Fibroblast of peridontal ligament (primary cell): ENCODE measurements at regions not wholly inside any gene's neighbourhood (a gene's known extent, or its start where the extent isn't known, plus 50 kb on each side); places are given as distances from the start of the nearest gene placed in this dataset.
"Not testable (repeated sequence)": the region's sequence is repeated elsewhere in the genome, so short reads cannot be mapped to it uniquely, and the experiment has no call there.

Experiments
- DNase-seq: peaks from one replicate; pipeline ENCODE4 v3.0.0-alpha.2; 2010; ENCODE audit errors: extremely low read depth

- DNase-seq = peak; percentile 44
Measured at GRCh38 chr11:107276077-107276476, 181.5 kb downstream of the CWF19L2 start.

- DNase-seq = no peak
Measured at GRCh38 chr11:107275632-107276031, 182.0 kb downstream of the CWF19L2 start.

DNA sequence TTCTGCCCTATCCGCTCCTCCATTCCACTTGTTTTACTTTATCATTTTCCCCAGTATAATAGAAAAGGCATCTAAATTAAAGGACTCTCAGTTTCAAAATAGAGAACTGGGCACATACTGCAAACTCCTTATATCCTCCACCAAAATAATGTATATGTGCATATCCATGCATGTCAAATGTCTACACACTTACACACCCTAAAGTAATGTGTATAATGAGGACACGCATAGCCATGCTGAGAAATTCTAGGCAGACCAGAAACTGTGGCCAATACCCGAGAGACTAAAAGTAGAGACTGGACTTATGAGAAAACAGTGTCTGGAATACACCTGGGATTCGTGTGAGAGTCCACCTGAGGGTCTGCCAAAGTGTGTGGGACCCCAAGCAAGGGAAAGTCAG, 183.5 kb downstream of the CWF19L2 start:
- DNase-seq = no peak

GRCh38 chr11:107272561-107272960, 185.1 kb downstream of the CWF19L2 start:
- no peak for DNase-seq

DNA sequence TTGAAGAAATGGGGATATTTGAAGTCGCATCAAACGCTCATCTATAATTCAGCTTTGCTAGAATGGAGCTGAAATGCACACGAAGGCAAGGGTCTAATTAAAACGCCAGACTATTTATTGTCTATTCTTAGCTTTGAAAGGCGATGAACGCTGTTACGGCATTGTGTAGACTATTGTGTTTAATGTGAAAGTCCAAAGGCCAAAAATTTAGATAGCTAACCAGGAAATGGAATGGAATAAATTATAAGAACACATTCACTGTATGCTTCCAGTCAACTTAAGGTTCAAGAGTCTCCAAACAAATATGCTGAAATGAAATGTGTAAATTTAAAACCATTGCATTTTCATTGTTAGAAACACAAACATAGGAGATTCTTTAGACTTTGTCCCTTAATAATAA, 186.2 kb downstream of the CWF19L2 start:
- no peak for DNase-seq

DNA sequence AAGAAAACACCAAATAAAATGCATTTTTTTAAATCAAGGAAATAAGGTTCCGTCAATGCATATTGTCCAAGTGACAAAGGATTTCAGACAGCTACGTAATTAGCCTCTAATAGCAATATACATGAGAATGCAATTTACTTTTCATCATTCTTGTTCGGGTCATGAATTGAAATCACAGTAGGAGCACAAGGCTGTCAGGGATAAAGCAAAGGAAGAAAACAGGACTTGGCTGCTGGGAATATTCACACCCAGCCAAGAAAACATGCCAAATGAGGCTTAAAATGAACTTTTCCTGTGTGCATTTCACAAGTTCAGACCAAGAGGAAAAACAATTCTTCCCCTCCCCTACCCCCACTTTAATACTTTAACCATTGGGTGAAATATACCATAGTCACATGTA, 188.6 kb downstream of the CWF19L2 start:
- no peak for DNase-seq

- no peak for DNase-seq
Measured at GRCh38 chr11:107266455-107266854, 191.2 kb downstream of the CWF19L2 start.

DNA sequence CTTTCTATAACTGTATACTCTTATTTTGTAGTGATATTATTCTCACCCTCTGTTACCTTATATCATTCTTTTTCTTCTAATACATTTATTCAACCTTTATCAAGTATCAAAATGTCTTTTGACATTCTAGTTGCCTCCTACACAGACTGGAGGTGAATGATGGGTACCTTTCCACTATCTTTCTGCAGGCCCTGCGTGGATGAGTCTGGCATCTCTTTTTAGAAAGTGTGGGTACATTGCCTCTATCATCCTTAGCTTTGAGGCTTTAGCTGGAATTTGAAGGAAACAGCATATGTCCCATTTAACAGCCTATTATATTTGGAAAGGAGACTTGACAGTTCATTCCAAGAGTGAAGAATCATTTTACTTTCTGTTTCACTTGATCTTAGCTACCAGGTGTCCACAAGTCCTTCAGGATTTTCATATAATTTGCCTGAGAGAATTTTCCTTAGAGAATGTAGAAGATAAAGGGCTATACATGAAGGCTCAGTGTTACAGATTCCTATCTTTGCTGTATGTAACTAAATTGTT, 192.0 kb downstream of the CWF19L2 start:
- DNase-seq = no peak

DNA sequence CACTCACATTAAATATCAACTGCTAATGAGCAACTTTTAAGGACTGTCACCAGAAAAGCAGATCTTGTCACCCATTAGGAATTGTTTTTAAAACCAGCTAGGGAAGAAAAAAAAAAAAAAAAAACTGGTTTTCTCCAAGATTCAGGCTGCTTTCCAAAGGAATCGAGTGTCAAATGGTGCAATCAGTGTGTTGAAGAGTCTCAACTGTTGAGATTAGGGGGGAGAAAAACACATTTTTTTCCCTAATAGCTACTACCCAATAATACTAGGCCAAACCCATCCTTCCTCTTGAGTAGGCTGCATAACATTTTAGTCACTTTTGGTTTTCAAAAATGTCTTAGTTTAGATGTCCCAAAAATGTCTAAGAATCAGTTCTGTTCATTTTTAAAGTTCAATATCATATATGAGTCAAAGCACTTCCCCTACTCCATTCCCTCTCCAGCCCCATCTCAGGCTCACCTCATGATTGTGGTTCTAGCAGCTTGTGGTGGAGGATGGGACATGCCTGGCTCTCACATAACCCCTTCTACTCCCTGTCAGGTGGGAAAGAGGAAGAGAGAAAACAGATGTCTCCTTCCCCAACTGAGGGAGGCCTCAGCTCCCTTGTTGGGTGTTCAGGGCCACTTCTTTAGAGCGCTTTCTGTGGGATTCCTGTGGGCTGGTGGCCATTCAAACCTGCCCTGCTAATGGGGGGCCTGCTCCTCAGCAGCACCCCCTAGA, 193.6 kb downstream of the CWF19L2 start:
- no peak for DNase-seq

- DNase-seq = no peak
Measured at GRCh38 chr11:107259811-107260221, 197.8 kb downstream of the CWF19L2 start.

GRCh38 chr11:107257710-107258109, 199.9 kb downstream of the CWF19L2 start:
- DNase-seq = no peak

- DNase-seq = not testable (repeated sequence)
Measured at GRCh38 chr11:107253661-107254060, 204.0 kb downstream of the CWF19L2 start.

DNA sequence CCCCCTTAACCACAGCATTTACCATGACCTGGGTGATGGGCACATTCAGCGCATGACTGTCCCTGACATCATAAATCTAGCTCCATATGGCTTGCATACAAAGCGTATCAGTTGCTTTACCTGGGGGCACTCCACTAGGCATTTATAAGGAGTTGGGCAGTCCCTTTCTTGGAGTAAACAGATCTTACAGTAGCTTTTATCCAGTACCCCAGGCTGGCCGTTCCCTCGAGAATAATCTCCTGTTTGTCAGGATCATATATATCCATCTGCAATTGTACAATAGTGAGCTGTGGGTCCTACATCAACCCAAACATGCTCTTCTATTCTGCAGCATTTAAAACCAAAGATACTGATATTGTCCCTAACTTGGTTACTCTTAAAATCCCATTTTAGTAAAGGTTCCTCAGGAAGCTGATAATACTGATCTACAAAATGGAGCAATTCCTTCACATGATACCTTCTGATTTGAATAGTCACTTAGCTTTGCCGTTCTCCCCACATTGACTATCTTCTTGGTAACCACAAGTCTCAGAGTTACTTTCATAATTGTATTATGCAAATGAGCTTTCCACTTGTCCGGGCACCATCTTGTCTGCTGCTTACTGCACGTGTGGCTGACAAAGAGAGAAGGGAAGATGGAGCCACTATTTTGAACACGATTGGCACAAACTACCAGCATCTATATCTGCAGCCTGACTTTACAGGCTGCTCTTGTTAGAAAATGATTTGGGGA, 205.0 kb downstream of the CWF19L2 start:
- DNase-seq = no peak

DNA sequence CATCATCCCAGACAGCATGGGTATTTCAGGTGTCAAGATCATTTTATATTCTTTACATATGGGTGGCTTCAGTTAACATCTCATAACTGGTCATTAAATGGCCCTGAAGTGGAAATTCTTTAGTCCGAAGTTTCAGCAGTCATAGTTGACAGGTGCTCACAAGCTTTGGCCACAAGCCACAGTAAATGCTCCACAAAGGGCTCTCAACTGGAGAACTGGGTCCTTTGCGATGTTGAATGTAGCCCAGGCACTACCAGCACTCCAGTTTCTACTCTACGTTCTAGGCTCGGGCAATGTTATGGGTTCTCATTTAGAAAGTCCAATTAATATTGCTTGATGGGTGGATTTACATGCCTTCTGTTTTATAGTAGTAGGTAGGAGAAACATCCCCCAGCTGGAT, 206.3 kb downstream of the CWF19L2 start:
- DNase-seq = no peak

DNA sequence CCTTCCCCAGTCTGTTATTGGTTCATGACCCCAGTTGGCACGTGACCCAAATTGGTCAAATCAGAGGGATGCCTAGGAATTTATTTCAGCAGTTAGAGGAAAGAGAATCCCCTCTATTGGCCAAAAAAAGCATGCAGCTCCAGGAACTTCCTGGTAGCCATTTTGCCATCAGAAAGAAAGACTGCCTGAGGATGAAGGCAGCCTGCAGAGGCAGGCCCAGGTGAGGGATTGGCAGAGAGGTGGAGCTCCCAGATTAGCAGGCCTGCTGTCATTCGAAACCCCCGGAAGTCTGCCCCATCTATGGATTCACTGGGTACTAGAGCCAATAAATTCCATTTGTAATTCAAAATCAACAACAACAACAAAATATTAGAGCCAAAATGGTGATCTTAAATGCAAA, 207.6 kb downstream of the CWF19L2 start:
- no peak for DNase-seq

DNA sequence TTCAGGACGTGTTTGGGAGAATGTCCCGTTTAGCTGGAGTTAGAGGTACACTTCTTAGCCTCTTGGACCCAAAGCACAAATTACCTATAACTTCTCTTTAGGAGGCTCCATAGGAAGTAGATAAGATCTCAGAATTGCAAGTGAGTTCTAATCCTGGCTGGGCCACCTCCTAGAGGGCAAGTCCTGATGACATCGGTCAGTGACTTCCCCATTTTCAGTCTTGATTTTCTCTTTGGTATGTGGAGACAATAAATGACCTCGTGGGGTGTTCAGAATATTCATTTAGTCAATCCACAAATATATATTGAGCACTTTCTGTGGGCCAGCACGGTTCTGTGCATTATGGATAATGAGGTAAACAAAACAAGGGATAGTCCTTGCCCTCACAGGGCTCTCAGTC, 208.6 kb downstream of the CWF19L2 start:
- no peak for DNase-seq

DNA sequence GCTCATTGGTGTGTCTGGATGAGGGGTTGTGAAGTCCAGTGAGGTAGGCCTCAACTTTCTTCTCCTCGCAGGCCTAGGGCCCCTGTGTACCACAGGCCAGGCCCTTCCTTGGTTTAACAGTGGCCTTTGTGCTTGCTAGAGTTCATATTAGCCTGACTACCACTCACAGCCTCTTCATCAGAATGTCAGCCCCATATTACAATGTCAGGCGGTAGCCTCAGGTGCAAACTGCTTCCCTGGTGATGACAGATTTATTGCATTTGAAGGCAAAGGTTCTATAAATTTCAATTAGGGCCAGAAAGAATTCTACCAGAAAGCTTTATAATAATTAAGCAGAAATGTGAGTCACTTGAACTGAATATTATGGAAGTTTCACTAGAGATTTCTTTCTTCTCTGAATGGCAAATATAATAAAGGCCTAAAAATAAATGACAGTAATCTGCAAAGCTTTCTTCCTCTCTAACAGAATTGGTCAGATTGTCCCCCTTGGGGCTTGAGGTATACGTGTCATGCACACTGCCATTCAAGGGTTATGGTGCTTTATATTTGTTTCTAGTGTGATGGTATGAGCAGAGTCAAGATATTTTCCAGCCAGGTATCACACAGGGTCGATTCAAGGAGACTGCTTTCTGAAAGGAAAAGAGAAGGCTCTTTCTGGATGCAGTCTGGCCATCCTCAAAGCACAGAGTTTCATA, 210.3 kb downstream of the CWF19L2 start:
- no peak for DNase-seq

DNA sequence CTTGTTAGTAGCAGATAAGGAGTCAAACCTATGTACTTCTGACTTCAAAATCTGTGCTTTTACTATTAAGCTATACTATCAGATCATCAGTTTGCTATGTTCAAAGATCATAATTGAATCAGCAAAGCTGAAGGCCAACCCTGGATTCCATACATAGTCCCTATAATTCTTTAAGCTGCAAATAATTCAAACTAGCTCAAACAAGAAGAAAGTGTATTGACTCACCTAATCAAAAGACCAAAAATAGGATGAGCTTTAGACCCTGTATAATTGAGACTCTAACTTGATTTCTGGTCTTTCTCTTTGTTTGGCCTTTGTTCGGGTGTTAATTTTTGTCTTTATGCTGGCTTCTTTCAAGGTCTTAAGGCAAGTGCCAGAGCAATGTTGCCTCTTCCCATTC, 213.7 kb downstream of the CWF19L2 start:
- DNase-seq = no peak

GRCh38 chr11:107232451-107232850, 214.2 kb upstream of the GUCY1A2 start:
- DNase-seq = no peak

DNA sequence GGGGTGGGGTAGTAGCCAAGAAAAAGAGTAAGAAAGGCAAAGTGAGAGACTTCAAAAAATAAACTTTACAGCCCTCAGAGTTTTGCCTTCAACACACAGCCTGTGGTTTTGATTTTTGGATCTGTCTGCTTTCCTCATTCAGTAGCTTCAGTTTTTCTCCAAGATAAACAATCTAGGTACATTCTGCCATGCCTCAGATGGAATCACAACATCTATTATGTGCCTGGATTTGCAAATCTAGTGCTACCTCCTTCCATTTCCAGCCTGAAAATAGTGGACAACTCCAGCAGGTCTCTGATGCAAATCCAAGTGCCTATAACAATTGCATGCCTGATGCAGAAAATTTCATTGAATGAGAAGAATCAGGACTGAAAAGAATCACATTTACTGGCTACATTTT, 206.6 kb upstream of the GUCY1A2 start:
- no peak for DNase-seq

- no peak for DNase-seq
Measured at GRCh38 chr11:107222916-107223460, 204.7 kb upstream of the GUCY1A2 start.

- DNase-seq = no peak
Measured at GRCh38 chr11:107222431-107222830, 204.2 kb upstream of the GUCY1A2 start.
